ENCODE measurements at regions not wholly inside any gene's neighbourhood (a gene's known extent, or its start where the extent isn't known, plus 50 kb on each side); places are given as distances from the start of the nearest gene placed in this dataset.

GRCh38 chr4:20391198-20391597, 139.5 kb downstream of the SLIT2 start (continued):
- TF ChIP-seq ZNF462 (CRISPR knock-in tag; IDR thresholded peaks at IDR 0.05) (no peak), POLR2AphosphoS5 (IDR thresholded peaks at IDR 0.05; ENCODE audit: low read depth) (no peak), CTCF (conservative IDR thresholded peaks at IDR 0.05; ENCODE audit: low read depth in 2 of 2) (no peak), ZNF114 (CRISPR knock-in tag; IDR thresholded peaks at IDR 0.05) (no peak), NANOG (IDR thresholded peaks at IDR 0.05; ENCODE audit: borderline replicate concordance) (no peak), ETS1 (IDR thresholded peaks at IDR 0.05) (no peak), EZH2phosphoT487 (IDR thresholded peaks at IDR 0.05; ENCODE audit: unreplicated experiment) (no peak)

DNA sequence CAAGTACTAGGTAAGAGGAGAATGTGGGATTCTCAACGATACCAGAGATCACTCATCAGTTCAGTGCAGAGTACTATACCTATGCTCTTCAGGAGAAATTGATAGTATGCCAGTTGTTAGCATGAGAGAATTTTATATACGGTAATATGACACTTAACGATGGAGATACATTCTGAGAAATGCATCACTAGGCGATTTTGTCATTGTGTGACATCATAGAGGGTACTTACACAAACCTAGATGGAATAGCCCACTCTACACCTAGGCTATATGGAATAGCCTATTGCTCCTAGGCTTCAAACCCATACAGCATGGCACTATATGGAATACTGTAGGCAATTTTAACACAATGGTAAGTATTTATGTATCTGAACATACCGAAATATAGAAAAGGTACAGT, 140.2 kb downstream of the SLIT2 start:
- Histone ChIP-seq H3K27ac (ENCODE audit: low read depth) (no peak overlapping the region), H4K20me1 (replicated peaks; ENCODE audit: insufficient read depth) (no peaks in the 10 kb centered on the region), H3K9me2 (ENCODE audit: insufficient read depth) (no peaks in the 10 kb centered on the region), H3K27me3 (ENCODE audit: insufficient read depth) (no peaks in the 10 kb centered on the region), H3K4me3 (no peak overlapping the region), H2AFZ (no peak overlapping the region), H3F3A (replicated peaks; ENCODE audit: low read depth) (no peaks in the 10 kb centered on the region), H3K36me3 (ENCODE audit: insufficient read depth) (no peaks in the 10 kb centered on the region), H3K4me1 (ENCODE audit: insufficient read depth) (peaks cover 2% of the 10 kb centered on the region), H3K79me2 (replicated peaks; ENCODE audit: insufficient read depth) (no peaks in the 10 kb centered on the region), H3K4me2 (no peak overlapping the region)
- no peaks in the 10 kb centered on the region for H3K27me3 Mint-ChIP-seq (ENCODE audit: insufficient read depth, low read depth, poor library complexity)
- ATAC-seq (no peak), DNase-seq (ENCODE audit: low spot score) (no peak)
- peaks cover 18% of the 10 kb centered on the region for H3K4me1 Mint-ChIP-seq
- no peaks in the 10 kb centered on the region for H3K9me3 Mint-ChIP-seq
- H3K4me3 Mint-ChIP-seq: no peak overlapping the region
- no peak overlapping the region for H3K27ac Mint-ChIP-seq
- H3K36me3 Mint-ChIP-seq (ENCODE audit: low read depth): no peaks in the 10 kb centered on the region
- TF ChIP-seq ZNF462 (CRISPR knock-in tag; IDR thresholded peaks at IDR 0.05): no peak
- TF ChIP-seq STAT1 (IDR thresholded peaks at IDR 0.05; ENCODE audit: unreplicated experiment): no peak

All from GM23338 (cell line).